ENCODE measurements at regions not wholly inside any gene's neighbourhood (a gene's known extent, or its start where the extent isn't known, plus 50 kb on each side); places are given as distances from the start of the nearest gene placed in this dataset.

DNA sequence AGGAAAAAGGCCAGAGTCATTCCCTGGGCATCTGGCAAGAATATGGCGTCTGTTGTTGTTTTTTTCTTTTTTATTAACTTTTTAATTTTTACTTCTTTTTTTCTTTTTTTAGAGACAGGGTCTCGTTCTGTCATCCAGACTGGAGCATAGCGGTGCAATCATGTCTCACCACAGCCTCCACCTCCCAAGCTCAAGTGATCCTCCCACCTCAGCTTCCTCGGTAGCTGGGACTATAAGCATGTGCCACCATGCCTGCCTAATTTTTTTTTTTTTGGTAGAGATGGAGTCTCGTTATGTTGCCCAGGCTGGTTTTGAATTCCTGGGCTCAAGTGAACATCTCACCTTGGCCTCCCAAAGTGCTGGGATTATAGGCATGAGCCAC is 54.0 kb upstream of the PRDM11 start:
- DNase-seq: no peak

DNA sequence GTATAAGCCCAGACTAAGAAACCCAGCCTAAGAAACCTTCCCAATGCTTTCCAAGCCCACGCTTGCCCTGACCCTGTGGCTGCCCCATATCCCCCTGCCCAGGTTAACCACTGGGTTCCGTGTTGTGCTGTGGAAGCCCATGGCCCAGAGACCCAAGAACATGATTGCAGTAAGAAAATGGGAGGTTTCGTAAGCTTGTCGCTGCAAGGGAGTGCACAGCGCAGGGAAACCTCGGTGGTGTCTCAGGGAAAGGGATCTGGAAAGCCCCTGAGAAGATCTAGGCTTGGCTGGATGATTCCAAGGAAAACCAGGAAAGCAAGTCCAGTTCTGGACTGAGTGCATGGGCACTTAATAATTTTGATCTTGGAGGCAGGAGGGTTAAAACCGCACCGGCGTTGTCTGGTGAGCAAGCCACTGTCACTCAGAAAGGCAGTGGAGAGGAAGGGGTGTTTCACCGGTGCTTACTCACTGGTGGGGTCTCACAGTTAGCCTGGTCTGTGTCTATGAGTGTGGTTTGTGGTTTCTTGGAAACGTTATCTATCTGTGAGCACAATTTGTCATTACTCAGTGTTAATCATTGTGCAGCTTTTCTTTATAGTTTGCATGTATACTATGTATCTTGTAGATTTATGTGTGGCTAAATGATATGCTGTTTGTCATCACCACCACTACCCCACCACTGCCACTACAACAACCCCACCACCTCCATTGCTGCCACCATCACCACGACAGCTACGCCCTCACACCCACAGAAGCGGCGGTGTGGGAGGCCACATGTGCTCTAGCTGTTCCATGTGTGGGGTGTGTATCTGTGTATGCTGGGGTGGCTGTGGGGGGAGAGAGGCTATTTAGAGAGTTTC is 53.3 kb upstream of the PRDM11 start:
- no peak for DNase-seq

GRCh38 chr11:45093761-45094455 is 52.5 kb upstream of the PRDM11 start:
- DNase-seq: no peak

DNA sequence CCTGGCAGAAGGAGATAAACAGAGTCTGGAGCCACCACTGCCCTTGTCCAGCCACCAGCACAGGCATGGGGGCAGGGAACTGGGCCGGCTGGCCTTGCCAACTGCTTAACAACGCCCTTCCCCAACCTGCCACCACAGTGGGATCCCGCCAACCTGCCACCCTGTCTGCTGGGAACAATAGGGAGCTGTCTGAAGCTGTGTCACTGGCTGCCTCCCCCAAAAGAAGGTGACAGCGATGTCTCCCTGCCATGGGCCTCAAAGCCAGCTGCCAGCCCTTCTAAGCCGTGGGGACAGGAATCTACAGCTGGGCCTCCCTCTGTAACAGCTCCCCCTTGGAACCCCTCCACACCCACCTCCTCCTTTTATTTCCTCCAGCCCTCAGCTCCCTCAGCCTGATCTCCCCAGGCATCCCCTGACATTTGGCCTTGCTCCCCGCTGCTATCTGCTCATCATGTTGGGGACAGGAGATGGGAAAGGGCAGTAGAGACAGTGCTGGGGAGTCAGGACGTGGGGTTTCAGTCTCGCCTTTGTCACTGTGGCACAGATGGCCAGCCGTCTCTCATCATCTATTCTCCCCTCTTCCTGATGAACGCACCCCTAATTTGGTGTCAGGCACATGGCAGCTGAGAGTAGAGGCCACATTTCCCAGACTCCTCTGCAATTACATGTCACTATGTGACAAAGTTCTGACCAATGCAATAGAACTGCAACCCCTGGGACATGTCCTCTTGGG is 51.3 kb upstream of the PRDM11 start:
- DNase-seq: no peak

DNA sequence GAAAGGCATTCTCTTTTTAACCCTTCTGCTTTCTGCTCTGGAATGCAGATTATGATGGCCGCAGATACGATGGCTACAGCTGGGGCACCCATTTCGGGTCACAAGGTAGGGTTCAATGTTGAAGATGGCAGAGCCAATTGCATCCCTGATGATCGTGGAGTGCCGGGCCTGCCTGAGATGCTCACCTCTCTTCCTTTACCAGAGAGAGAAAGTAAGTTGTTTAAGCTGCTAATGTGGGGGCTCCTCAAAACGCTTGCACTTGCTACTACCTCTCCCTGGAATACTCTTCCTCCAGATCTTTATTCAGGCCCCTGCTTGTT is 50.8 kb upstream of the PRDM11 start:
- DNase-seq: no peak

DNA sequence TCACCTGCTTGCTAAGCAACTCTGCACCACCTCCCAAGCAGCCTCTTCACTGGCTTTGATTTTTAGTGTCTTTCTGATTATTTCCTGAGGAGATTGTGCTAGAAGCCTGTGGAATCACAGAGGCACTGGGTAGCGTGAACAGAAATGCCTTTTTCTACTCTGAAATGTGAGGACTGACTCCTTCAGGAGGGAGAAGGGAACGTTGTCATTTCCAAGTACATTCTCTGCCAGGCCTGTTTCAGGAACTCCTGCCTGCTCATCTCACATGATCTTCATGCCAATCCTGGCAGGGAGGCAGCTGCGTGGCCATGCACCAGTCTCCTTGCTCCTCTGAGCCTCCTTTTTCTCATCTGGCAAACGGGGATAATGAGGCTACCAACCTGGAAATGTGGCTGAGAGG is 49.8 kb upstream of the PRDM11 start:
- DNase-seq: no peak

Measured in activated naive CD4-positive, alpha-beta T cell (primary cell).